ENCODE measurements at regions not wholly inside any gene's neighbourhood (a gene's known extent, or its start where the extent isn't known, plus 50 kb on each side); places are given as distances from the start of the nearest gene placed in this dataset.

DNA sequence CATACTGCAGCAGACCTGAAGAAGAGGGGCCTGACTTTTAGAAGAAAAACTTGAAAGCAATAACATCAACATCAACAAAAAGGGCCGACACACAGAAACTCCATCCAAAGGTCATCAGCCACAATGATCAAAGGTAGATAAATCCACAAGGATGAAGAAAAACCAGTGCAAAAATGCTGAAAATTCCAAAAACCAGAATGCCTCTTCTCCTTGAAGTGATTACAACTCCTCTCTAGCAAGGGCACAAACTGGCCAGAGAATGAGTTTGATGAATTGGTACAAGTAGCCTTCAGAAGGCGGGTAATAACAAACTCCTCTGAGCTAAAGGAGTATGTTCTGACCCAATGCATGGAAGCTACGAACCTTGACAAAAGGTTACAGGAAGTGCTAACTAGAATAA is 186.2 kb upstream of the RAI14 start:
- H3K27ac Mint-ChIP-seq = no peak overlapping the region
- H3K4me3 Mint-ChIP-seq = no peak overlapping the region
- H3K4me1 Mint-ChIP-seq (ENCODE audit: low read depth) = peaks cover 1% of the 10 kb centered on the region
- peaks cover 5% of the 10 kb centered on the region for H3K27me3 Mint-ChIP-seq
- H3K36me3 Mint-ChIP-seq (ENCODE audit: low read depth) = no peaks in the 10 kb centered on the region
- H3K9me3 Mint-ChIP-seq = no peaks in the 10 kb centered on the region

- H3K27me3 Mint-ChIP-seq = peaks cover 17% of the 10 kb centered on the region
- no peaks in the 10 kb centered on the region for H3K4me1 Mint-ChIP-seq (ENCODE audit: low read depth)
- H3K36me3 Mint-ChIP-seq (ENCODE audit: low read depth) = no peaks in the 10 kb centered on the region
- H3K4me3 Mint-ChIP-seq = no peak overlapping the region
- no peaks in the 10 kb centered on the region for H3K9me3 Mint-ChIP-seq
- H3K27ac Mint-ChIP-seq = no peak overlapping the region
These were observed 181.5 kb upstream of the RAI14 start for GRCh38 chr5:34474573-34475021.

DNA sequence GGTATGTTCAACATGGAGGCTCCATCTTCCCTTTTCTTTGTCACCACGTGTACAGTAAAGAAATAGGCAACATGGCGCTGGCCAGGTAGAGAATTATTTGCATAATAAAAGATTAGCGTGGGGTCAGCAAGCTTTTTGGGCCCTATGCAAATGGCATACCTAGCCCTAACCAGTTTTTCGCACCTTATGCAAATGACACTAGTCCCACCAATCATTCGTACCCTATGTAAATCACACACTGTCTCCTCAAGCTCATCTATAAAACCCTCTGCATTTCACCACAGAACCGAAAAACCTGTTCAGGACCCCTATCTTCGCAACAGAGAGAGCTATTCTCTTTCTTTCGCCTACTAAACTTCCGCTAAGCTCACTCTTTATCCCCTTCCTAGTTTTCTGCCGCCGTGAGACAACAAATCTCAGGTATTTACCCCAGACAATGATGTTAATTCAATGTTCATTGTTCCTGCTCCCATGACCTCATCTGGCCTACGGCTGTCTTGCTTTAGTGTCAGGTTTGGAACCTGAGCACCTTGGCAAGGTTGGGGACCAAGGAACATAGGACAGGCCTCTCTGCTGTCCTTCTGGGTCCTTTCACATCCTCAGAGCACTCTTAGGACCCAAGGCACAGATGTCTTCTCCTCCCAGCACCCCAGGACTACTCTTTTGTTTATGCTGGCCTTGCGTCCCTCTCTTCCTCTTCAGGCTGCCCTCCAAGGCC is 180.7 kb upstream of the RAI14 start:
- no peak overlapping the region for H3K4me3 Mint-ChIP-seq

DNA sequence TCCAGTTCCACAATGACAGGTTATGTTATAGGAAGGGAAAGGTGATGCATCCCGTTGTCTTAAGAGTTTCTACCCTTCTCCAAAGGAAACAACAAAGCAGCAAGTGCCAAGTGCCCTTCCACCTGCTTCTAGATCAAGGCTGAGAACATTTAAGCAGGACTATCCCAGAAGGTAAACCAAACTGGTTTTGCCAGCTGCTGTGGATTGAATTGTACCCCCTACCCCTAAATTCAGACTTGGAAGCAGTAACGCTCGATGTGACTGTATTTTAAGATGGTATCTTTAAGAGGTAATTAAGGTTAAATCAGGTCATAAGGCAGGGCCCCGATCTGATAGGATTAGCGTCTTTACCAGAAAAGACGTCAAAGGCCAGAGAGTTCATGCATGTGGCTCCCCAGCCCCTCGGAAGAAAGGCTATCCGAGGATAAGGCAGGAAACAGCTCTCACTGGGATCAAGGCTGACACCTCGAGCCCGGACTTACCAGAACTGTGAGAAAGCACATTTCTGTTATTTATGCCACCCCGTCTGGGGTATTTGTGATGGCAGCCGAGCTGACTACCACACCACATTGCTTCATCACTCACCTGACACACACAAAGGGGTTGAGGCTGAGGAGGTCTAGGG is 179.1 kb upstream of the RAI14 start:
- Mint-ChIP-seq H3K4me1 (ENCODE audit: low read depth) (no peaks in the 10 kb centered on the region), H3K4me3 (no peak overlapping the region), H3K9me3 (no peaks in the 10 kb centered on the region), H3K36me3 (ENCODE audit: low read depth) (no peaks in the 10 kb centered on the region), H3K27ac (no peak overlapping the region), H3K27me3 (peaks cover 26% of the 10 kb centered on the region)

More for the DNA sequence above, 180.7 kb upstream of the RAI14 start:
- Mint-ChIP-seq H3K9me3 (no peaks in the 10 kb centered on the region), H3K27ac (no peak overlapping the region), H3K36me3 (ENCODE audit: low read depth) (no peaks in the 10 kb centered on the region), H3K27me3 (peaks cover 17% of the 10 kb centered on the region), H3K4me1 (ENCODE audit: low read depth) (no peaks in the 10 kb centered on the region)

- Mint-ChIP-seq H3K4me1 (ENCODE audit: low read depth) (no peaks in the 10 kb centered on the region), H3K27ac (no peak overlapping the region), H3K9me3 (no peaks in the 10 kb centered on the region), H3K4me3 (no peak overlapping the region), H3K36me3 (ENCODE audit: low read depth) (no peaks in the 10 kb centered on the region), H3K27me3 (peaks cover 23% of the 10 kb centered on the region)
These were observed 175.2 kb upstream of the RAI14 start for GRCh38 chr5:34480810-34481528.

DNA sequence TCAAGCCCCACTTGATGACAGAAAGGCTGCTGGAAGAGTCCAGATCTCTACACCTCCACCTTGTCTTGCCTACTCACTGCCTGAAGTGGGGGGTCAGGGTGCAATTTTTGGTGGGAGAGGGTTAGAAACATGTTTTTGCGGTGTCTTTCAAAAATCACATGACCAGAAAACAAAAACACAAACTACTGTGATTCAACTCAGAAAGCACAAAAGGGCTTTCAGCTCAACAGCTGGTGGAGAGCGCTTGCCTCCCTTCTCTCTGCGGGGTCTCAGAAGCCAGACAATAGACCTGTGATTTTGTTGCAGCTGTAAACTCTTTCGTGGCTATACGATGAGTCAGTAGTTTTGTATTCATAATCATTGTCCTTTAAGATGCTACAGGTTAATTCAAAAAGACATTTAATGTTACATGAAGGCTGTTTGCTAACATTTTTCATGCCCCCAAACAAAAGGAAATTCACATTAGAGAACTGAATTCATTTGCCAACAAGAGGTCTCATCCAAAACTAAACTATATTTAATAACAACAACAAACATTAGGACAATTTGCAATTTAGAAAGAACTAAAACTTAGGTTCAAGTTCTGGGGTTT is 172.6 kb upstream of the RAI14 start:
- no peaks in the 10 kb centered on the region for H3K36me3 Mint-ChIP-seq (ENCODE audit: low read depth)
- H3K4me1 Mint-ChIP-seq (ENCODE audit: low read depth) = no peaks in the 10 kb centered on the region
- no peaks in the 10 kb centered on the region for H3K9me3 Mint-ChIP-seq
- H3K27ac Mint-ChIP-seq = no peak overlapping the region
- H3K4me3 Mint-ChIP-seq = no peak overlapping the region
- H3K27me3 Mint-ChIP-seq = peaks cover 37% of the 10 kb centered on the region

GRCh38 chr5:34484216-34484920 is 171.8 kb upstream of the RAI14 start:
- Mint-ChIP-seq H3K36me3 (ENCODE audit: low read depth) (no peaks in the 10 kb centered on the region), H3K27ac (no peak overlapping the region), H3K9me3 (no peaks in the 10 kb centered on the region), H3K27me3 (peaks cover 36% of the 10 kb centered on the region), H3K4me1 (ENCODE audit: low read depth) (no peaks in the 10 kb centered on the region), H3K4me3 (no peak overlapping the region)

DNA sequence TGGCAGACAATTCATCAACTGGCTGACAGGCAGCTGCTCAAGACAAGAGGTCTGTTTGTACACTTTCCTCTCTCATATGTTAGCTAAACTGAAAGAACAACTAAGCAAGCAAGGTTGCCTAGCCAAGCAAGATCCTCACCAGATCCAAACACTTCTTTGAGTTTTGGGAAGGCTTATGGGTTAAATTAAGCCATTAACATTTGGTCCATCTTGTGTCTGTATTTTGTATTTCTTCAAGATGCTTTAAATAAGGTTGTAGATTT is 170.4 kb upstream of the RAI14 start:
- H3K27me3 Mint-ChIP-seq = peaks cover 42% of the 10 kb centered on the region
- H3K4me1 Mint-ChIP-seq (ENCODE audit: low read depth) = no peaks in the 10 kb centered on the region
- no peaks in the 10 kb centered on the region for H3K9me3 Mint-ChIP-seq

DNA sequence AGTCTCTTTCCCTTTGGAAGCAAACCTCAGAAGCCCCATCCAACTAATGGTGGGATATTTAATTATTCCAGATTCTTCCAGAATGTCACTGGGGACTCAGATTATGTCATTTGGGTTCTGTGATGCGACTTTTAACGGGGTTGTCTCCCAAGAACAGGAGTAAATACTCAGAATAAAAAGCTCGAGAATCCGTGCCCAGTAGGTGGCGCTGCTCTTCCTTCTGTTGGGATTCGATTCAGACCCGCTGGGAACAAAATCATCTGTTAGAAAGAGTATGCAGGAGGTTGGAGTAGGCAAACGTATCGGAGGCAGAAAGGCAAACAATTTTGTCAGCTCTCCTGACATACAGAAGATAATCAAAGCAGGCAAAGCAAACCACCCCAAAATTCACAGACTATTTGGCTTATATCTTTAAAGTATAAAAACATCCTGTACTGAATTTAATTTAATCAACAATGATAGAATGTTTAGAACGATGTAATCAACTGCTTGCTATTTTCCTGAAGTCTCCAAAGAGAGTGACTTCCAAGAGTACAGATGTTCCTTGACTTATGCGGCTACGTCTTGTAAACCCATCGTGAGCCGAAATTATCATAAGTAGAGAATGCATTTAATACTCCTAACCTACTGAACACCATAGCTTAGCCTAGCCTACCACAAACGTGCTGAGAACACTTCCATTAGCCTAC is 169.8 kb upstream of the RAI14 start:
- H3K27me3 Mint-ChIP-seq = peaks cover 46% of the 10 kb centered on the region
- no peaks in the 10 kb centered on the region for H3K9me3 Mint-ChIP-seq
- H3K27ac Mint-ChIP-seq = no peak overlapping the region
- no peak overlapping the region for H3K4me3 Mint-ChIP-seq
- no peaks in the 10 kb centered on the region for H3K4me1 Mint-ChIP-seq (ENCODE audit: low read depth)
- no peaks in the 10 kb centered on the region for H3K36me3 Mint-ChIP-seq (ENCODE audit: low read depth)

More for the DNA sequence above, 170.4 kb upstream of the RAI14 start:
- H3K4me3 Mint-ChIP-seq = no peak overlapping the region
- no peak overlapping the region for H3K27ac Mint-ChIP-seq
- no peaks in the 10 kb centered on the region for H3K36me3 Mint-ChIP-seq (ENCODE audit: low read depth)

DNA sequence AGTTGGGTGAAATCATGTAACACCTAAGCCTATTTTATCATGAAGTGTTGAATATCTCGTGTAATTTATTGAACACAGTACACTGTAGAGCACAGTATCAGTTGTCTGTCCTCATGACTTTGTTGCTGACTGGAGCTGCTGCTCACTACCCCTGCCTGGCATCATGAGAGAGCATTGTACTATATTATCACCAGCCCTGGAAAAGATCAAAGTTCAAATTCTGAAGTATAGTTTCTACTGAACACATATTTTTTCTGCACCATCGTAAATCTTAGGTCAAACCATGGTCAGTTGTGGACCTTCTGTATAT is 169.3 kb upstream of the RAI14 start:
- Mint-ChIP-seq H3K9me3 (no peaks in the 10 kb centered on the region), H3K4me3 (no peak overlapping the region), H3K36me3 (ENCODE audit: low read depth) (no peaks in the 10 kb centered on the region), H3K4me1 (ENCODE audit: low read depth) (no peaks in the 10 kb centered on the region), H3K27me3 (peaks cover 41% of the 10 kb centered on the region), H3K27ac (no peak overlapping the region)

DNA sequence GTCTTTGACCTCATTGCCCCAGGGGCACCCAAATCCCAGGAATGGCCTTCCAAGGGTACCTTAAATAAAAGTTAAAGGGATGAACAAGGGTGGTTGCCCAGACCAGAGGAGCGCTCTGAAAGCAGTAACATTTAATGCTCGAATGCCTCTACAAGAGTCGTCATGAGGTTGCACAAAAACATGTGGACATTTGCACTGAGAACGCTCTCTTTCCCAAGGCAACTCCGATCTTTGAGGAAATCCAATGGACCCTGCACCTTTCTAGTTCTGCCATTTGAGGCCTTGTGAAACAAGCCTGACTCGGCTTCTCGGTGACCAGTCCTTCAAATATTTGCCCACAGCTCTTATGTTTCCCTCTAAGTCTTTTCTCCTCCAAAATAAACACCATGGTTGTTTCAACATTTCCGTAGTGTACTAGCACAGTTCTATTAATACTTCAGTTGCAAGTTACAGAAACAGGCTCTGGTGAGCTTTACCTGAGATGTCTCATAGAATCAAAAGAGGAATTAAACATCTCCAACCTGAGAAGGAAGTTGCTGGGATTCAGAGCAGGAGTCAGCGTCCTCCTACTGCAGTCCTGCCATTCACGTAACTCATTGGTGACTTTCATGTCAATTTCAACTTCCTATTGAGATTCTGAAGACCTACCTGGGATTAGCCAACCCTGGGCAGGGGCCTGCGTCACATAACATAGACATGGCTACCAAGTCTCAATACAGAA is 168.8 kb upstream of the RAI14 start:
- Mint-ChIP-seq H3K9me3 (no peaks in the 10 kb centered on the region), H3K27me3 (peaks cover 36% of the 10 kb centered on the region), H3K4me1 (ENCODE audit: low read depth) (no peaks in the 10 kb centered on the region), H3K4me3 (no peak overlapping the region), H3K36me3 (ENCODE audit: low read depth) (no peaks in the 10 kb centered on the region), H3K27ac (no peak overlapping the region)

GRCh38 chr5:34487956-34488355 is 168.2 kb upstream of the RAI14 start:
- peaks cover 35% of the 10 kb centered on the region for H3K27me3 Mint-ChIP-seq
- no peaks in the 10 kb centered on the region for H3K4me1 Mint-ChIP-seq (ENCODE audit: low read depth)
- no peak overlapping the region for H3K4me3 Mint-ChIP-seq
- no peak overlapping the region for H3K27ac Mint-ChIP-seq
- no peaks in the 10 kb centered on the region for H3K9me3 Mint-ChIP-seq
- H3K36me3 Mint-ChIP-seq (ENCODE audit: low read depth) = no peaks in the 10 kb centered on the region

DNA sequence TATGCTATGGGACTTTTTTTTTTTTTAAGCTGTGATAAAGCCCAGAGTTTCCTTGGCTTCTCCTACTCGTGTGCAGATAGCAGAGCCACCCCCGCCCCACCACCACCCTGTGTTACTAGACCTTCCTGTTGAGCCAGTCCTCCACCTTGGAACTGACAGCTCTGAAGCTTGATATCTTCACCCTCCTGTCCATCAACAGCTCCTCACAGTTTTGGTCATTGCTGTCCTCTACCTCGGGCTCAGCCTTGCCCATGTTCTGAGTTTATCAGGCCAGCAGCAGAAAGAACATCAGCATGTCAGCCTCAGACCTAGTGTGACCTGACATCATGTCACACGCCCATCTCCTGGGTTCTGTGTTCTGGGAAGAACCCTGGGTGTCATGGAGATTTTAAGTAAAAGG is 167.1 kb upstream of the RAI14 start:
- H3K4me1 Mint-ChIP-seq (ENCODE audit: low read depth) = no peaks in the 10 kb centered on the region
- peaks cover 37% of the 10 kb centered on the region for H3K27me3 Mint-ChIP-seq
- no peak overlapping the region for H3K27ac Mint-ChIP-seq
- no peak overlapping the region for H3K4me3 Mint-ChIP-seq
- H3K36me3 Mint-ChIP-seq (ENCODE audit: low read depth) = no peaks in the 10 kb centered on the region
- no peaks in the 10 kb centered on the region for H3K9me3 Mint-ChIP-seq
